Activated naive CD4-positive, alpha-beta T cell treated with anti-CD3 and anti-CD28 coated beads, Interleukin-2, amount 10 ng/mL, durations not matched to agents 7 days and 5 days (primary cell): ENCODE measurements at regions not wholly inside any gene's neighbourhood (a gene's known extent, or its start where the extent isn't known, plus 50 kb on each side); places are given as distances from the start of the nearest gene placed in this dataset.

Experiments
- CTCF ChIA-PET: fragments of 350-600 bp; sonication (Branson Sonifier 250); formaldehyde crosslinking; loops from one replicate; lab custom pipeline; 2021; ENCODE audit warnings: antibody characterized with exemption; lab: Charles Lee
- DNase-seq: peaks from one replicate; pipeline ENCODE4 v3.0.0-alpha.2; 2020
- H3K27ac Mint-ChIP-seq: one replicate; pipeline ENCODE4 v1.8.0; 2021; ENCODE audit warnings: mild to moderate bottlenecking, moderate library complexity, mixed read lengths
- H3K27me3 Mint-ChIP-seq: one replicate; pipeline ENCODE4 v1.8.0; 2021; ENCODE audit warnings: mild to moderate bottlenecking, mixed read lengths
- H3K36me3 Mint-ChIP-seq: one replicate; pipeline ENCODE4 v1.8.0; 2021; ENCODE audit warnings: mixed read lengths
- H3K4me1 Mint-ChIP-seq: one replicate; pipeline ENCODE4 v1.8.0; 2021; ENCODE audit warnings: mixed read lengths
- H3K4me3 Mint-ChIP-seq: one replicate; pipeline ENCODE4 v1.8.0; 2021; ENCODE audit warnings: mild to moderate bottlenecking, moderate library complexity, mixed read lengths
- H3K9me3 Mint-ChIP-seq: one replicate; pipeline ENCODE4 v1.8.0; 2021; ENCODE audit warnings: mixed read lengths

GRCh38 chr5:174589011-174589410 lies 135.4 kb upstream of the MSX2 start:
- Mint-ChIP-seq H3K27ac (no peak overlapping the region), H3K9me3 (peaks cover 6% of the 10 kb centered on the region), H3K4me1 (no peaks in the 10 kb centered on the region), H3K4me3 (no peak overlapping the region), H3K27me3 (no peaks in the 10 kb centered on the region), H3K36me3 (no peaks in the 10 kb centered on the region)
- DNase-seq, result no peak
- CTCF ChIA-PET, result no interaction called here

GRCh38 chr5:174589599-174589998 lies 134.8 kb upstream of the MSX2 start:
- Mint-ChIP-seq H3K9me3 (peaks cover 6% of the 10 kb centered on the region), H3K36me3 (no peaks in the 10 kb centered on the region), H3K27ac (no peak overlapping the region), H3K27me3 (no peaks in the 10 kb centered on the region), H3K4me1 (no peaks in the 10 kb centered on the region), H3K4me3 (no peak overlapping the region)
- DNase-seq, result no peak
- CTCF ChIA-PET, result no interaction called here

DNA sequence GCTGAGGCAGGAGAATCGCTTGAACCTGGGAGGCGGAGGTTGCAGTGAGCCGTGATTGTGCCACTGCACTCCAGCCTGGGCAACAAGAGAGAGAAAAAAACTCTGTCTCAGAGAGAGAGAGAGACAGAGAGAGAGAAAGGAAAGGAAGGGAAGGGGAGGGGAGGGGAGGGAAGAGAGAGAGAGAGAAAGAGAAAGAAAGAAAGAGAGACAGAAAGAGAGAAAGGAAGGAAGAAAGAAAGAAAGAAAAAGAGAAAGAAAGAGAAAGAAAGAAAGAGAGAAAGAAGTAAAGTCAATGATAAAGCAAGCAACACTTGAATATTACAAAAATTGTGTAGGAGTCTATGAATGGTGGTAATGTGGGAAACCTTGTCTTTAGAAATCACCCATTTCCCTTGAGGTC lies 133.6 kb upstream of the MSX2 start:
- CTCF ChIA-PET, result no interaction called here
- Mint-ChIP-seq H3K4me1 (no peaks in the 10 kb centered on the region), H3K9me3 (peaks cover 6% of the 10 kb centered on the region), H3K4me3 (no peak overlapping the region), H3K27ac (no peak overlapping the region), H3K36me3 (no peaks in the 10 kb centered on the region), H3K27me3 (no peaks in the 10 kb centered on the region)
- no peak for DNase-seq

DNA sequence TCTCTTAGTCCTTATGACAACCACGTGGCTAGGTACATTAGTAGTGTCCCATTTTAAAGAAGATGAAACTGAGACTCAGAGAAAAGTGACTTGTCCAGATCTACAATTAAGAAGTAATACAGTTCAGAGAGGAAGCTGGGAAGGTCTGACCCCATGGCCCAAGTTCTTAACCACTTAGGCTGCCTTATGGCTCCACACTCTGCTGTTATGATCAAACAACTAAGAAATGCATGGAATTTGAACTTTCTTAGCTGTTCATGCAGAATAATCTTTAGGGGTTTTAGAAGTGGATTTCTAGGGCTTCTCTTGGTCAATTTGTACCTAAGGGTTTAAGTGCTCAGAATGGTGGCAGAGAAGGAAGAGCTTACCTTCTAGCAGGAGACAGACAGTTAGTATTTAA lies 128.0 kb upstream of the MSX2 start:
- CTCF ChIA-PET, result no interaction called here

GRCh38 chr5:174599992-174600391 lies 124.4 kb upstream of the MSX2 start:
- CTCF ChIA-PET, result no interaction called here
- Mint-ChIP-seq H3K27me3 (peaks cover 5% of the 10 kb centered on the region), H3K4me3 (no peak overlapping the region), H3K27ac (no peak overlapping the region), H3K9me3 (no peaks in the 10 kb centered on the region), H3K4me1 (no peaks in the 10 kb centered on the region), H3K36me3 (no peaks in the 10 kb centered on the region)
- DNase-seq, result no peak

More for the DNA sequence above, 128.0 kb upstream of the MSX2 start:
- Mint-ChIP-seq H3K9me3 (peaks cover 6% of the 10 kb centered on the region), H3K4me1 (no peaks in the 10 kb centered on the region), H3K27me3 (peaks cover 5% of the 10 kb centered on the region), H3K36me3 (no peaks in the 10 kb centered on the region), H3K27ac (no peak overlapping the region), H3K4me3 (no peak overlapping the region)
- no peak for DNase-seq

GRCh38 chr5:174601946-174602345 lies 122.4 kb upstream of the MSX2 start:
- Mint-ChIP-seq H3K27me3 (peaks cover 5% of the 10 kb centered on the region), H3K27ac (no peak overlapping the region), H3K4me1 (no peaks in the 10 kb centered on the region), H3K9me3 (no peaks in the 10 kb centered on the region), H3K36me3 (no peaks in the 10 kb centered on the region), H3K4me3 (no peak overlapping the region)
- no peak for DNase-seq
- CTCF ChIA-PET, result no interaction called here

DNA sequence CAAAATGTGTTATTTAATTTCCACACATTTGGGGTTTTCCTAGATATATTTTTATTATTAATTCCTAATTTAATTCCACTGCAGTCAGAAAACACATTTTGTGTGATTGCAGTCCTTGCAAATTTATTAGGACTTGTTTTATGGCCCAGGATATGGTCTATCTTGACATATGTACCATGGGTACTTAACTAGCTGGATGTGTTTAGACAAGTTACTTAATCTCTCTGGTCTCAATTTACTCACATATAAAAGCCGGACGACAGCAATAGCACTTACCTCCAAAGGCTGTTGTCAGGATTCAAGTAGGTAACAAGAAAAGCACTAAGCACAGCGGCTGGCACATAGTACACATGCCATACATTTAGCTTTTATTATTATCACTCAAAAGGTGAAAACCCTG lies 118.2 kb upstream of the MSX2 start:
- no peaks in the 10 kb centered on the region for H3K27me3 Mint-ChIP-seq
- H3K27ac Mint-ChIP-seq, result no peak overlapping the region
- no peaks in the 10 kb centered on the region for H3K4me1 Mint-ChIP-seq
- no peak for DNase-seq
- CTCF ChIA-PET, result interaction anchor here (0.7 to 0.9 kb wide), 2 partner anchors 20 to 32 kb away, joined by 3 to 4 read pairs; no protein-coding TSS in a partner anchor
- H3K9me3 Mint-ChIP-seq, result no peaks in the 10 kb centered on the region
- H3K36me3 Mint-ChIP-seq, result no peaks in the 10 kb centered on the region
- H3K4me3 Mint-ChIP-seq, result no peak overlapping the region

DNA sequence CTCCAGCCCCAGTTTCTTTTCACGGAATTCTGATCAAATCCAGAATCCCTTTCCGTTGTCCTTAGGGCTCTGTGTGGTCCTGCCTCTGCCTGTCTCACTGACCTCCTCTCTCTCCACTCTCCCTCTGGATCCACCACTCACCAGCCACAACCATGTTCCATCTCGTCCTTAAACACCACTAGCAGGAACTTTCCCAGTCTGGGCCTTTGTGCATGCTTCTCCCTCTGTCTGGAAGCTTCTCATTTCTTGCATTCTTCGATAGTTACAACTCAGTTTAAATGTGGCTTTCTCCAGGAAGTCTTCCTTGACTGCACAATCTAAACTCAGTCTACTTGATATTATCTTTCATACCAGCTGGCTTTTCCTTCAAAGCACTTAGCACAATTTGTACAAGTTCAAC lies 117.7 kb upstream of the MSX2 start:
- H3K36me3 Mint-ChIP-seq, result no peaks in the 10 kb centered on the region
- H3K4me3 Mint-ChIP-seq, result no peak overlapping the region
- H3K9me3 Mint-ChIP-seq, result no peaks in the 10 kb centered on the region
- H3K27ac Mint-ChIP-seq, result no peak overlapping the region
- H3K4me1 Mint-ChIP-seq, result no peaks in the 10 kb centered on the region
- no peak for DNase-seq
- no peaks in the 10 kb centered on the region for H3K27me3 Mint-ChIP-seq
- CTCF ChIA-PET, result interaction anchor here (0.7 to 0.9 kb wide), 2 partner anchors 21 to 31 kb away, joined by 3 to 4 read pairs; no protein-coding TSS in a partner anchor

GRCh38 chr5:174607205-174607604 lies 117.2 kb upstream of the MSX2 start:
- no peaks in the 10 kb centered on the region for H3K9me3 Mint-ChIP-seq
- CTCF ChIA-PET, result no interaction called here
- H3K4me1 Mint-ChIP-seq, result no peaks in the 10 kb centered on the region
- H3K4me3 Mint-ChIP-seq, result no peak overlapping the region
- no peak for DNase-seq
- H3K27me3 Mint-ChIP-seq, result no peaks in the 10 kb centered on the region
- H3K27ac Mint-ChIP-seq, result no peak overlapping the region
- H3K36me3 Mint-ChIP-seq, result no peaks in the 10 kb centered on the region

GRCh38 chr5:174607916-174608315 lies 116.5 kb upstream of the MSX2 start:
- CTCF ChIA-PET, result no interaction called here
- Mint-ChIP-seq H3K27ac (no peak overlapping the region), H3K36me3 (no peaks in the 10 kb centered on the region), H3K9me3 (no peaks in the 10 kb centered on the region), H3K4me3 (no peak overlapping the region), H3K4me1 (no peaks in the 10 kb centered on the region), H3K27me3 (no peaks in the 10 kb centered on the region)
- no peak for DNase-seq

GRCh38 chr5:174608631-174609097 lies 115.7 kb upstream of the MSX2 start:
- Mint-ChIP-seq H3K27ac (no peak overlapping the region), H3K4me1 (no peaks in the 10 kb centered on the region), H3K9me3 (no peaks in the 10 kb centered on the region), H3K27me3 (no peaks in the 10 kb centered on the region), H3K36me3 (no peaks in the 10 kb centered on the region), H3K4me3 (no peak overlapping the region)
- DNase-seq, result no peak
- CTCF ChIA-PET, result no interaction called here

DNA sequence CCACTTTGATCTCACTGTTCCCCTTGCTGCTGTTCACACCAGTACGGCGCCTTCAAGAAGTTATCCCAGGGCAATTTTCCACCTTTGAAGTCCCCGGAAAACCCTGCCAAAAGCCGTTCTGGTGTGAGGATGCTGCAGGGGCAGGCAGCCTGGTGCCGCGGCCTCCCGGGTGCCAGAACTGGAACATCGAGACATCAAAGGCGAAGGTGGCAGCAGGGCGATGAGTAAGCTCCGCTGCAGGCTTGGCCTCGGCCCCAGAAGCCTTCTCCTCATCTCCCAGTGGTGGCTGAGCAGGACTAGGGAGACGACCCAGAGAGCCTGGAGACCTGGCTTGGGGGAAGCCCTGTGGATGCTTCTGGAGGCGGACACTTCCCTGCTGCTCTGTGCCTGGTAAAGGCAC lies 115.3 kb upstream of the MSX2 start:
- no peak overlapping the region for H3K27ac Mint-ChIP-seq
- no peaks in the 10 kb centered on the region for H3K9me3 Mint-ChIP-seq
- CTCF ChIA-PET, result no interaction called here
- H3K4me1 Mint-ChIP-seq, result no peaks in the 10 kb centered on the region
- no peaks in the 10 kb centered on the region for H3K36me3 Mint-ChIP-seq
- DNase-seq, result no peak
- H3K4me3 Mint-ChIP-seq, result no peak overlapping the region
- no peaks in the 10 kb centered on the region for H3K27me3 Mint-ChIP-seq

DNA sequence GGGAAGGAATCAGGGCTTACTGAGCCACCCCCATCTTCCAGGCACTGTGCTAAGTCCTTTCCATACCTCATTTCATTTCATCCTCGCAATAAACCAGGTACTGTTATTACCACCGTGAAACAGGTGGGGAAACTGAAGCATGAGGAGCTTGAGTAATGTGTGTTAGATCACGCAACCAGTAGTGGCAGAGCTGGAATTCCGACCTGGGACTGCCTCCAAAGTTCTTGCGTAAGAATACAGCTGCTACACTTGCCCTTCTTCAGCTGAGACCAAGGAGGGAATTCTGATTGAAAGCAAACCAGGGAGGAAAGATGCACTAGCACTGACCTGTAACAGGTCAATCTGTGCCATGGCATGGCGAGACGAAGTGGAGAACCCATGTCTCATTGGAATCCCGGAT lies 113.4 kb upstream of the MSX2 start:
- no peak overlapping the region for H3K4me3 Mint-ChIP-seq
- CTCF ChIA-PET, result no interaction called here
- H3K4me1 Mint-ChIP-seq, result no peaks in the 10 kb centered on the region
- DNase-seq, result no peak
- no peaks in the 10 kb centered on the region for H3K9me3 Mint-ChIP-seq
- no peak overlapping the region for H3K27ac Mint-ChIP-seq
- no peaks in the 10 kb centered on the region for H3K36me3 Mint-ChIP-seq
- no peaks in the 10 kb centered on the region for H3K27me3 Mint-ChIP-seq

DNA sequence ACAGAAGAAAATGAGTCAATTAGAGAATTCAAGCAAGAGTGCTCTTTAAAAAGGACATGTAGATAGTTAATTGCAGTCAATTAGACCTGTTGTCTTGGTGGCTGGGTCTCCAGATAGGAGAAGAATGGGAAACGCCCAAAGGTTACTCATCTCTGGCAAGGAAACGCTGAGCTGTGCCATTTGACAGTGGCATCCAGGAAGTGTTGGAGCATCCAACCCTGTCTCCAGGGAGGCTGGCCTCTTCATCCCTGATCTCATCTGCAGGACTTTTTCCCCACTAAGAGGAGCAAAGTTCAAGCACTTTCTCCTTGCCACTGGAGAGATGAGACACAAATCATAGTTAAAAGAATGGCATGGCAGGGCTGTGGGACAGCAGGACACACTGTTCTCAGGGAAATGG lies 111.7 kb upstream of the MSX2 start:
- no peaks in the 10 kb centered on the region for H3K27me3 Mint-ChIP-seq
- no peaks in the 10 kb centered on the region for H3K9me3 Mint-ChIP-seq
- no peaks in the 10 kb centered on the region for H3K36me3 Mint-ChIP-seq
- H3K27ac Mint-ChIP-seq, result no peak overlapping the region
- no peaks in the 10 kb centered on the region for H3K4me1 Mint-ChIP-seq
- DNase-seq, result no peak
- CTCF ChIA-PET, result no interaction called here
- H3K4me3 Mint-ChIP-seq, result no peak overlapping the region

- no peaks in the 10 kb centered on the region for H3K27me3 Mint-ChIP-seq
- DNase-seq, result no peak
- H3K9me3 Mint-ChIP-seq, result no peaks in the 10 kb centered on the region
- H3K4me3 Mint-ChIP-seq, result no peak overlapping the region
- CTCF ChIA-PET, result no interaction called here
- no peaks in the 10 kb centered on the region for H3K4me1 Mint-ChIP-seq
- no peaks in the 10 kb centered on the region for H3K36me3 Mint-ChIP-seq
- H3K27ac Mint-ChIP-seq, result no peak overlapping the region
These were observed 109.8 kb upstream of the MSX2 start for GRCh38 chr5:174614500-174615135.
